GM21619 (cell line): ENCODE measurements at regions not wholly inside any gene's neighbourhood (a gene's known extent, or its start where the extent isn't known, plus 50 kb on each side); places are given as distances from the start of the nearest gene placed in this dataset.

Experiments
- ATAC-seq: cut with Tn5 transposase; IDR thresholded peaks from one replicate; pipeline ENCODE4 v1.9.1; 2021; ENCODE audit not compliant: unreplicated experiment

DNA sequence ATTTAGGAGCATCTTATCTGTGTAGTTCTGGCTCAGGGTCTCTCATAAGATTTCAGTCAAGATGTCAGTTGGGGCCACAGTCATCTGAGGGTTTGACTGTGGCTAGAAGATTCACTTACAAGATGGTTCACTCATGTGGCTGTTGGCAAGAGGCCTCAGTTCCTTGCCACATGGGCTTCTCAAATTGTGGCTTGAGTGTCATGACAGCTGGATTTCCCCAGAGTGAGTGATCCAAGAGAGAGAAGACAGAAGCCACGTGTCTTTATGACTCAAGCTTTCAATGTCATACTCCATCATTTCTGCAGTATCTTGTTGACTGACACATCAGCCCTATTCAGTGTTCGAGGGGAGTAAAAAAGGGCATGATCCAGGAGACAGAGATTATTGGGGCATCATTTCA lies 131.3 kb upstream of the AP1S2 start:
- ATAC-seq: no peak

DNA sequence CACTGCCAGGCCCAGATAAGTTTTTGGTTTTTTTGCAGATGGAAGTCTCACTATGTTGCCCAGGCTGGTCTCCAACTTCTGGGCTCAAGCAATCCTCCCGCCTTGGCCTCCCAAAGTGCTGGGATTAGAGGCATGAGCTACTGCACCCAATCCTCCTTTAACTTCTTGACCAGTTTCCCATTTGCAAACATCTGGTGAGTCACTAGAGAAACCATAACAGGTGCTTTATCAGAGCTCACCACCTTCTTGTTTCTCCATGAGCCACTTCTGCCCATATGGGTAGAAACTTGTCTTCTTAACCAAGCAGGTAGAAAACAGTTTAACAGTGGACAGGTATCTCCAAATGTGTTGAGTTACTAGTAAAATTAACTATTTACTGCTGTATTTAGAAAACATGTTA lies 128.4 kb upstream of the AP1S2 start:
- no peak for ATAC-seq

DNA sequence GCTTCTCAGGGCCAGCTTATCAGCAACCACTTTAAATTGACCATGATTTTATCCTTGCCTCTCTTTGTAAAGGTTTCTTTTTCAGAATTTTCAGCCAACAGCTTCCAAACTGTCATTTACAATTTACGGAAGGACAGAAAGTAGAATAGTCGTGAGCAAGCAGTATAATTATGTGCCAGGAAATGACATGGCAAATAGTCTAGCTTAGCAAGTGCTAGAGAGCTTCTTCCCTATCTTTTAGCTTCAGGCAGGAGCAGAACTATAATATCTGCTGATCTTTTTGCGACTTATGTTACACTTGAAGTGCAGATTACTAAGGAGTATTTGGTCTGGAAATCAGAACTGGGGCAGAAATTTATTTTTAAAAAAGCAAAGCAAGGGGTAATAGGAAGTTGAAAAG lies 123.0 kb upstream of the AP1S2 start:
- no peak for ATAC-seq

DNA sequence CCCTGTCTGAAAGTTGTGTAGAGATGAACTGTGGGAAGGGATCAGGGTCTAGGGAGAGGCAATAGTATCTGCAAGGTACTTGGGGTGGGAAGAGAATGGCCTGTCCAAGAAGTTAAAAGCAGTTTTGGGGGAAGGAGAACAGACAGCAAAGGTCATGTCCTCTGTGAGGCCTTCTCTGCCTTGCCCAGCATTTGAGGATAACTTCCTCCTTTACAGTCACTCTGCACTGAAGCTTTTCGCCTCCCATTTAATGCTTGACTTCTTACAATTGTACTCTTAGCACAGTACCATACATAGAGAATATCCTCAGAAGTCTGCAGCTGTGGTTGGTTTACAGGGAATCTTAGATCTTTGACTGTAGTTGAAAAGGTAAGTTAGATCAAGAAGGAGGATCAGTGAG lies 121.8 kb upstream of the AP1S2 start:
- ATAC-seq: no peak

DNA sequence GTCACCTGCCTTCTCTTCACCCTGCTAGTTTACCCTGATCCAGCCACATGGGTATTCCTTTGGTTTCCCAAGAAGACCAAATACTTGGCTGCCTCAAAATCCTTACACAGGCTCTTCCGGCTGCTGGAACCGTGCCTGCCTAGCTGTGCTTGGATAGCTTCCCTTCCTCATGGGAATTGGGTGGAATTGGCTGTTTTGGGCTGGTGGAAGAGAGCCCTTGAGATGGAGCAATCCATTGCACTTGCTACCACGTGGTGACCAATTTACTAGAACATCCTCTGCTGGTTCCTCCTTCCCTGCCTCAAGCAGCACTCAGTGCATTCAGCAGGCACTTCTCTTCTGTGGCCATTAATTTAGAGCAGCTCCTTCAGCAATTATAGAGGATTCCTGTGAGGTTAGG lies 119.3 kb upstream of the AP1S2 start:
- ATAC-seq: no peak

DNA sequence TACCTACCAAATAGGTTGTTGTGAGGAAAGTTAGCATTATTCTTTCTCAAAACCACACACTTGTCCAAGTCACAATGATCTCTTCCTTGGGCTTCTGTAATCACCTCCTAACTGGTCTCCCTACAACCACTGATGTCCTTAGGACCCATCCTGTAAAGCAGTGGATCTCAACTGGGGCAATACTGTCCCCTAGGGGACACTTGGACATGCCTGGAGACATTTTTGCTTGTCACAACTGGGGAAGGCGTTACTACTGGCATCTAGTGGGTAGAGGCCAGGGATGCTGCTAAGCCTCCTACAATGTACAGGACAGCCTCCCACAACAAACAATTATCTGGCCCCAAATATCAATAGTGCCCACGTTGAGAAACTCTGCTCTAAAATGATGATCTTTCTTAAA lies 118.7 kb upstream of the AP1S2 start:
- no peak for ATAC-seq

DNA sequence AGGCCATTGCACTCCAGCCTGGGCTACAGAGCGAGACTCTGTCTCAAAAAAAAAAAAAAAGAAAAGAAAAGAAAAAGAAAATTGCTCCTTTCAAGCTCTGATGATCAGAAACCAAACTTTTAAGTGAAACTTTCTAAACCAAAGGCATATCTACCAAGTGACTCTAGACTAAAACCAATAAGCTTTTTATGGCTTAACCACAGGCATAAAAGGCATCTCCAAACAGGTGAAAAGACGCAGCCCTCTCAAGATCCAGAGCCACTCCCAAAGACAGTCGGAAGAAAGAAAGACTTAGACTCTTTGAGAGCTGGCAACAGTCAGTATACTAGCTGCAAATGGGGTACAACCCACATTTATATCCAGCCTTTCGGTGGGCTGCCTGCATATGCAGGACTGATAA lies 117.1 kb upstream of the AP1S2 start:
- ATAC-seq: no peak

DNA sequence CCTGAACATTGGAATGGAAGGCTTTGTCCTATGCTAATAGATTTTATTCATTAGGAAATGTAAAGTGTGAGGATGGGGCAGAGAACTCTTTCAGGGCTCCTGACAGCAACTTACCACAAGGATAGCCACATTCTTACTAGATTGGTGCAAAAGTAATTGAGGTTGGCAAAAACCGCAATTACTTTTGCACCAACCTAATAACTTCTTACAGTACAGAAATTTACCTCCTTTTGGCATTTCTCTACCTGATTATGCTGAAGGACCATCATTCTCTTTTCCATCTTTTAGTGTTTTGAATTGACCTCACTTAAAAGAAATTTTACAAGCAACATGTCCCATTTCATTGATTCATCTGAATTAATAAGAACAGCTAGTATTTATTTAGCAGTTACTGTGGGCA lies 109.2 kb upstream of the AP1S2 start:
- no peak for ATAC-seq

DNA sequence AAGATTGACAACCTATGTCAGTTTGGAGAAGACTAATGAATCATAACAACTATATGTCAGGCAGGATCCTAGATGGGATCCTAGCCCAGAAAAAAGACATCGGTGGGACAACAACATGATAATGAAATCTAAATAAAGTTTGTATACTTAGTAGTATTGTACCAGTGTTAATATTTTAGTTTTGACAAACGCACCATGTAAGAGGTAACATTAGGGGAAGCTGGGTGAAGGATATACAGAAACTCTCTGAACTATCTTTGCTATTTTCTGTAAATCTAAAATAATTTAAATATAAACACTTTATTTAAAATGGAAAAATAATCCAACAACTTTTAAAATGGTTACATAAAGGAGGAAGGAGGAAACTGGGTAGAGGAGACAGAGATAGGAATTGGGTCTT lies 105.6 kb upstream of the AP1S2 start:
- ATAC-seq: no peak

DNA sequence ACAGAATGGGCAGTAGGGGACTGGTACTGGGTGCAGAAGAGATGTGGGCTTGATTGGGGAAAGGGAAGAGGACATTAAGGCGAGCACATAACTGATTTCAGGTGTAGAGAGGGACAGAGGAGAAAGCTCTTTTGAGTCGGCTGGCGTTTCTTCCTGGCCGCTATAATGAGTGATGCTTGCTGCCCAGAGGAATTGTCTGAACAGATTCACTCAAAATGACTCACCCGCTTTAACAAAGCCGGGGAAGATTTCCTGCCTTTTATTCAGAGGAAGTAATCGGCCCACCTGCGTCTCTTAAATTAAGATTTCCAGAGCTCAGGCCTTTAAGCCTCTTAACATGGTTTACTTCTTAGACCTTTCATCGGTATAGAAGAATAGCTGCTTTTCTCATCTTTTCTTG lies 102.1 kb upstream of the AP1S2 start:
- ATAC-seq: no peak

DNA sequence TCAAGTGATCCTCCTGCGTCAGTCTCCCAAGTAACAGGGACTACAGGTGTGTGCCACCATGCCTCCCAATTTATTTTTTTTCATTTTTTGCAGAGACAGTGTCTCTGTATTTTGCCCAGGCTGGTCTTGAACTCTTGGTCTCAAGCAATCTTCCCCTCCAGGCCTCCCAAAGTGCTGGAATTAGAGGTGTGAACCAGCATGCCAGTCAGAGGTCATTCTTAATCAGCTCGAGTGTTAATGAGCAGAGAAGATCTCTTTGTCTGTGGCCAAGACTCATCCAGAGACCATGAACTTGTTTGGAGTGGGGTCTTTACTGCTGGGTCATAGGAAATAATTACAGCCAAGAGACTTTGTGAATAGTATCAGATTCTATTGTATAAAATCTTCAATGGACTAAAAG lies 99.2 kb upstream of the AP1S2 start:
- ATAC-seq: no peak

DNA sequence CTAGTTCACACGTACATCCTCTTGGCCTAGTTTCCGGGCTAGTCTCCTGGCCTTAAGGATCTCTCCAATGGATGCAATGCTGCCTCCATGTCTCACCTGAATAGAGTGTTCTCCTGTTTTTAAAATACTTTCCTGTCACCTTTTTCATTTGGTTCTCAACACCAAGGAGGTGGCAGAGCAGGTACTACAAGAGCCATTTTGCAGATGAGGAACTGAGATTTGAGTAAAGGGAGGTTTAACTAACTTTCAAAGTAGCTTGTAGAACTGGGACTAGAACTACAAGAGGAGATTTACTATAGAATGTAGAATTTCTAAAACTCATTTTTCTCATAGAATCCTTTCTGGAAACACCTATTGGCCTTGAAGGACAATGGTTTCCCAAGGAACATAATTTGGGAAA lies 97.6 kb upstream of the AP1S2 start:
- no peak for ATAC-seq

DNA sequence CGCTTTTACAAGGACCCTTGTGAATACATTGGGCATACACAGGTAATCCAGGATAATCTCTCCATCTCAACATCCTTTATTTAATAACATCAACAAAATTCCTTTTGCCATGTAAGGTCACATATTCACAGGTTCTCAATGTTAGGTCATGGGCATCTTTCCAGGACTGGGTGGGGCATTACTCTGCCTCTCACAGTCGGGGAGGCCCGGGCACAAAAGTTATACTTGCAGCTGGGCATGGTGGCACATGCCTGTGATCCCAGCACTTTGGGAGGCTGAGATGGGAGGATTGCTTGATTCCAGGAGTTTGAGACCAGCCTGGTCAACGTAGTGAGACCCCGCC lies 93.7 kb upstream of the AP1S2 start:
- ATAC-seq: no peak

DNA sequence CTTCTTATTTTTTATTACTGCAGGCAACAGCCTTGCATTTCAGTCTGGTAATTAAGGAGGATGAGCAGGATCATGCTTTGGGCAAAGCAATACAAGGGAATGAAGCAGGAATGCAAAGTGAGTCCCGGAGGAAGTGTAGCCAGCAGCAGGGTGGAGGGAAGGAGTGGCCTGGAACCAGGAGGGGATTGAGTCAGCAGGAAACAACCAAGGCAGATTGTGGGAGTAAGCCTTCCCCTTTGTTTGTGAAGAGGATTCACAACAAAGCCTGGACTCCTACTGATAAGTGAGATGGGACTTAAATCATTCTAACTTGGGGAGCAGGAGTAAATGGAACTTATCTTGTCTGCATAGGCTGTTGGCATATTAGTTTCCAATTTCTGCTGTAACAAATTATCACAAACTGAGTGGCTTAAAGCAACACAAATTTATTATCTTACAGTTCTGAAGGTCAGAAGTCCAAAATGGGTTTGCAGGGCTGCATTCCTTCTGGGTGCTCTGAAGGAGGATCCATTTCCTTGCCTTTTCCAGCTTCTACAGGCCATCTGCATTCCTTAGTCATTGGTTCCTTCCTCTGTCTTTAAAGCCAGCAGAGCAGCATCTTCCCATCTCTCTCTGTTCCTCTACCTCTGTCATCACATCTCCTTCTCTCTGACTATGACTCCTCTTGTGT lies 93.2 kb upstream of the AP1S2 start:
- no peak for ATAC-seq

DNA sequence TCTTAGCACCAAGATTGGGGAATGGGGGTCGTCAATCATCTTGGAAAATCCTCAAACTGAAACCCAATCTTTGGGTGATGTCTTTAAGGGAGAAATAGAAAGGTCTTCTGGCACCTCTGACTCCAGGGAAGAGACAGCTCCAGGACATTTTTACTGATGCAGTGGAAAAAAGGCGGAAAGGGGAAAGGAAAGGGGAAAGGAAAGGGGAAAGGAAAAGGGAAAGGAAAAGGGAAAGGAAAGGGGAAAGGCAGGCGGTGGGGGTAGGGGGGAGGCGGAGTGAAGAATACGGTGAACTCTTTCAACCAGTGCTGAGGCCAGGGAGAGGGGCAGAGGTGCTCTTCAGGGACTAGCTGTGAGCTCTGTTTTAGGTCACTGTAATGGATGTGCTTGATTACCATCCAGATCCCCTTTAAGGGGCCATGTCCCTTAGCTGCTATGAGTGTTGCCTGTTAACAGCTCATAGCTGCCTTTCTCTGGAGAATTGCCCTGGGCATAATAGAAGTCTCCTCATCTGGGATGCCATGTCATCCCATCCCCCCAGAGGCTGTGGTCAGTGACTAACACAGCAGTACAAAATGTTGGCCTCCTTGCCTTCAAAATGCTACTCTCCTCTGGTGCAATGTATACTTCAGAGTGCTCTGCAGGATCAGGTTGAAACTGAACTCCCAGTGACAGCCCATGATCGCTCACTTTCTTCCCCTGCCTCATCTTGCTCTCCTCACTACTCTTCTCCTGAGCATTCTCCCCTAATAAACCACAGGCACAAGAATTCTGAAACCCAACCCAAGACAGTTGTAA lies 92.4 kb upstream of the AP1S2 start:
- ATAC-seq: no peak

DNA sequence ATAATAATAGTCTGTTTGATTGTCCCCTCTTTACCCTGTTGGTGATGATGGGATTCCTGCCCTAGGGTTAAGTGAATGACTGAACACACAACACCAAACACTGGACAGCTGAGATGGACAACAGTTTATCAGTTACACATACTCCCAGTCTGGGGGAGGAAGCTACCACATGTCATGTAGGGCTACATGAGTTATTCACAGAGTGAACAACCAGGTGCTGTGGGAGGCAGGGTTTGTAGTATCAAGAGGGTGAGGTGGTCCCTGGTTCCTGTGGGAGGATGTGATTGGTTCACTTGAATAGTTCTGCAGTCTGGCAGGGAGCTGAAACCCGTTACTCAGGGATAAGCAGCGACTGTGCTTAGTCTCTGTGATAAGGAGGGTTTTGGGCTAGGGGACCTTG lies 88.8 kb upstream of the AP1S2 start:
- ATAC-seq: no peak

DNA sequence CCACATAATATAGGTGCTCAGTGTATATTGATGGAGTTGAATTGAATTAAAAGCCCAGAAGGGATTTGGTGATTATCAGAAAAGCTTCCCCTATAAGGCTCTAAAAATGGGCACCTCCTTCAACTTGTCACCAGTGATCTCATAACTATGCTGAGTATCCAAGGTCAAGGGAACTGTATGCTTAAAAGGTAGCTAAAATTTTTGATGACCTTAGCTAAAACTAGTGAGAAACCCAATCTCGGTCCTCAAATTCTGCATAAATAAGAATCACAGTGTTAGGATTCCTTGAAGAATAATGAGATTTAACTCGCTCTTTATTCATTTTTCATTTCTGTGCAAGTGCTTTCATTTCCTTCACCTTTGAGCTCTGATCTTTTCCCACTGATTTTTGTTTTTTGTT lies 87.7 kb upstream of the AP1S2 start:
- ATAC-seq: no peak

DNA sequence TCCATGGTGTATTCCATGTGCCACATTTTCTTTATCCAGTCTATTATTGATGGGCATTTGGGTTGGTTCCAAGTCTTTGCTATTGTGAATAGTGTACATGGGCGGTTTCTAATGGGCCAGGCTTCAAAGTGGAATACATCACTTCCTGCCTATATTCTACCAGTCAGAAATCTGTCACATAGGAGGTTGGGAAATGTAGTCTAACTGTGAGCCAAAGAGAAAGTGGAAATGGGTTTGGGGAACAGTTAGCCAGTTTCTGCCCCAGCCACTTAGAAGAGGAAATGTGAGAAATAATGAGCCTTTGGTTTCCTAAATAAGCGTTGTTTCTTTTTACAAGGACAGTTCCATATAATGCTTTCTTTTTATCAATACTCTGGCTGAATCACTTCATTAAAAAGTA lies 85.1 kb upstream of the AP1S2 start:
- peak; percentile 57 for ATAC-seq

DNA sequence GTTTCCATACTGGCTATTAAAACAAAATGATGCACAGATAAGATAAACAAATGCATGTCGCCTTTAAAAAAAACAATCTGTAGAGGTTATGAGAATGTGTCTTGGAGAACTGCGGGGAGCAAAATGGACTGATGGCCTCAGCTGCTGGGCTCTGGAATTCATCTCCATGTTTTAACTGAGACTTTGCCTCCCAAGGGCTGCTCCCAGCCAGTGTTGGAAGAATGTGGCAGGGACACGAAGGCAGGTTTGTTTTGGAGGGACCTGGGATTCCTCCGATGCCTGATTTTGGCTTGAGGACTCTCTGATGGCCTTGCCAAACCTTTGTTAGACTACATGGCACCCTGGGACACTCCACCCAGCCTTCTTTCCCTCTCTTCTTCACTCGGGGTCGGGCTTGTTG lies 83.5 kb upstream of the AP1S2 start:
- no peak for ATAC-seq

DNA sequence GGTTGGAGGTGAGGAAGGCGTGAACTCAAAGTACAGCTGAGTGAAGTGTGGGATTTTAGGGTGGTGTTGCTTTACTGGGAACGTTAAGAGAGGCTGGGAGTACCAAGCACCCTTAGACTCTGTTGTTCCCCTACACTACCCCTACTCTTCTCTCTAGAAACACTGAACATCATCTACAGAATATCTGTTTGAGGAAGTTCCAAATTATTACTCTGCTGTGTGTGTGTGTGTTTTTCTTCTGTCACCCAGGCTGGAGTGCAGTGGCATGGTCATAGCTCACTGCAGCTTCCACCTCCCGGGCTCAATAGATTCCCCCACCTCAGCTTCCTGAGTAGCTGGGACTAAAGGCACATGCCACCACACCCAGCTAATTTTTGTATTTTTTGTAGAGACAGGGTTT lies 76.7 kb upstream of the AP1S2 start:
- no peak for ATAC-seq

DNA sequence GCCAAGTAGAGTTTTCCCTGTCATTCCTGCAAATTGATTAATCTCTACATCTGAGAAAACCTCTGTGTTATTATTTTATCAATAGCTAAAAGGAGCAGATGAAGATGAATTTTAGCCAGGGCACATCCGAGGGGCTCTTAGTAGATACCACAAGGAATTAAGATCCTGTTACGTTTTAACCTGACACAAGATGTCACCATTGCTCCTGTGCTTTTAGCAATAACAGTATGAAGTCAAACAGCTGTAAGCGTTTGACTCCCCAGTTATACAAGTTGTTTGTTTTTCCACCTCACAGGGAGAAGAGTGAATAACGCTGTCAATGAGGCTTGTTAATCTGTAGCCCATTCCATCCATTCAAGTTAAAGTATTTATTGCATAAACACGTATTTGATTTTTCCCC lies 76.0 kb upstream of the AP1S2 start:
- no peak for ATAC-seq

DNA sequence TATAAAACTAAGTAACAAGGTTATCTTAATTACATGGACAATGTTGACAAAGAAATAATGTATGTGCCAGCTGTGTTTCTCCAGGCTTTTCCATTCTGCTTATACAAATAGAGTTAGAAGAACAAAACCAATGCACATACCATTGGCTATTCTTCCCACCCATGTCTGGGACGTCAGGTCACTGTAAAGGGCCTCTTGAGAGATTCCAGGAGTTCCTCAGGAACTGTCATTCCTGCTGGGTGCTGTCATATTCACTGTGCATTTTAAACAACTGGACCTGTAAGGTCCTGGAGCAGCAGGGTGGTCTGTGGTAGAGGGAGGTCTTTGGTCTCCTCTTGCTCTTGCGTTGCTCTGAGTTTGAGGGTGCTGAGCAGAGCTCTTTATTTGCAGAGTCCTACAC lies 74.6 kb upstream of the AP1S2 start:
- ATAC-seq: no peak

DNA sequence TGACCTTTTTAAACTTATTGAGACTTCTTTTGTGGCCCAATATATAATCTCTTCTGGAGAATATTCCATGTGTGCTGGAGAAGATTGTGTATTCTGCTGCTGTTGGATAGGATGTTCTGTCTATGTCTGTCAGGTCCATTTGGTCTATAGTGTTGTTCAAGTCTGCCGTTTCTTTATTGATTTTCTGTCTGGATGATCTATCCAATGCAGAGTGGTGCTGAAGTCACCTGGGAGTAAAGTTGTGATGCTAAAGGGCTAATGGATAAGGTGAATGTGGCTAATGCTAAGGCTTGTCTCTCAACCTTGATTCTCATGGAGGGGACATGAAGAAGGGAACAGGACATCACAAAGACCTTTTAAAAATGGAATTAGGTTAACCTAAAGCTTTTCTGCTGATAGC lies 72.0 kb upstream of the AP1S2 start:
- ATAC-seq: no peak
